ENCODE measurements at regions not wholly inside any gene's neighbourhood (a gene's known extent, or its start where the extent isn't known, plus 50 kb on each side); places are given as distances from the start of the nearest gene placed in this dataset.
"Not testable (repeated sequence)": the region's sequence is repeated elsewhere in the genome, so short reads cannot be mapped to it uniquely, and the experiment has no call there.

DNA sequence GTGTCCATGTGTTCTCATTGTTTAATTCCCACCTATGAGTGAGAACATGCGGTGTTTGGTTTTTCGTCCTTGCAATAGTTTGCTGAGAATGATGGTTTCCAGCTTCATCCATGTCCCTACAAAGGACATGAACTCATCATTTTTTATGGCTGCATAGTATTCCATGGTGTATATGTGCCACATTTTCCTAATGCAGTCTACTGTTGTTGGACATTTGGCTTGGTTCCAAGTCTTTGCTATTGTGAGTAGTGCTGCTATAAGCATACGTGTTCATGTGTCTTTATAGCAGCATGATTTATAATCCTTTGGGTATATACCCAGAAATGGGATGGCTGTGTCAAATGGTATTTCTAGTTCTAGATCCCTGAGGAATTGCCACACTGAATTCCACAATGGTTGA is 144.1 kb upstream of the CCZ1B start:
- not testable (repeated sequence) for H3K4me3 ChIP-seq (ENCODE audit: low read length); H3K27me3 ChIP-seq (ENCODE audit: control insufficient read depth, insufficient read depth, low read length); H3K4me1 ChIP-seq (ENCODE audit: control insufficient read depth, low read depth, low read length); H3K9me3 ChIP-seq (ENCODE audit: control insufficient read depth, low read depth, low read length); H3K36me3 ChIP-seq (ENCODE audit: control insufficient read depth, low read depth, low read length); H3K27ac ChIP-seq (ENCODE audit: low read length); H3K9ac ChIP-seq (ENCODE audit: low read length)

GRCh38 chr7:6974876-6975275 is 148.8 kb upstream of the CCZ1B start:
- not testable (repeated sequence) for H3K4me1 ChIP-seq (ENCODE audit: control insufficient read depth, low read depth, low read length)

GRCh38 chr7:6975346-6975745 is 149.3 kb upstream of the CCZ1B start:
- H3K4me1 ChIP-seq (ENCODE audit: control insufficient read depth, low read depth, low read length); H3K9ac ChIP-seq (ENCODE audit: low read length); H3K9me3 ChIP-seq (ENCODE audit: control insufficient read depth, low read depth, low read length); H3K27me3 ChIP-seq (ENCODE audit: control insufficient read depth, insufficient read depth, low read length); H3K27ac ChIP-seq (ENCODE audit: low read length); H3K36me3 ChIP-seq (ENCODE audit: control insufficient read depth, low read depth, low read length); H3K4me3 ChIP-seq (ENCODE audit: low read length): not testable (repeated sequence)

More at GRCh38 chr7:6974876-6975275, 148.8 kb upstream of the CCZ1B start:
- not testable (repeated sequence) for H3K4me3 ChIP-seq (ENCODE audit: low read length); H3K27me3 ChIP-seq (ENCODE audit: control insufficient read depth, insufficient read depth, low read length); H3K9me3 ChIP-seq (ENCODE audit: control insufficient read depth, low read depth, low read length); H3K9ac ChIP-seq (ENCODE audit: low read length); H3K36me3 ChIP-seq (ENCODE audit: control insufficient read depth, low read depth, low read length); H3K27ac ChIP-seq (ENCODE audit: low read length)

- not testable (repeated sequence) for H3K27ac ChIP-seq (ENCODE audit: low read length); H3K36me3 ChIP-seq (ENCODE audit: control insufficient read depth, low read depth, low read length); H3K9ac ChIP-seq (ENCODE audit: low read length); H3K27me3 ChIP-seq (ENCODE audit: control insufficient read depth, insufficient read depth, low read length); H3K9me3 ChIP-seq (ENCODE audit: control insufficient read depth, low read depth, low read length); H3K4me1 ChIP-seq (ENCODE audit: control insufficient read depth, low read depth, low read length); H3K4me3 ChIP-seq (ENCODE audit: low read length)
Measured at GRCh38 chr7:6977368-6977767, 151.3 kb upstream of the CCZ1B start.

DNA sequence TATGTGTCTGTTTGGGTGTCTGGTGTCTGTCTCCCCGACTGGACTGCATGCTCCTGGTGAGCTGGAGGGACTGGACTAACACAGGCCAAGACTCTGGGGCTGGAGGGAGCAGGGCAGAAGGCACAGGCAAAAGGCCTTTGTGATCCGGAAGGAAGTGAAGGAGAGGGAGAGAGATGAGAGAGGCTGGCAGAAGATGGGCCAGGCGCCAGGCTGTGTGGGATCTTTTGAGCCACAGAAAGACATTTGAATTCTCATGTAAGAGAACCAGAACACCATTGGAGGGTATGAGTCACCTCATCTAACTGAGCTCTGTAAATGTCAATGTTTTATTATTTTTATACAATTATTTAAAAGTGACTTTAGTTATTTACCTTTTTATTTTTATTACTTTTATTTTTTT is 152.3 kb upstream of the CCZ1B start:
- H3K9me3 ChIP-seq (ENCODE audit: control insufficient read depth, low read depth, low read length); H3K4me3 ChIP-seq (ENCODE audit: low read length); H3K9ac ChIP-seq (ENCODE audit: low read length); H3K4me1 ChIP-seq (ENCODE audit: control insufficient read depth, low read depth, low read length); H3K36me3 ChIP-seq (ENCODE audit: control insufficient read depth, low read depth, low read length); H3K27ac ChIP-seq (ENCODE audit: low read length); H3K27me3 ChIP-seq (ENCODE audit: control insufficient read depth, insufficient read depth, low read length): not testable (repeated sequence)

- H3K4me1 ChIP-seq (ENCODE audit: control insufficient read depth, low read depth, low read length); H3K9me3 ChIP-seq (ENCODE audit: control insufficient read depth, low read depth, low read length); H3K27me3 ChIP-seq (ENCODE audit: control insufficient read depth, insufficient read depth, low read length); H3K27ac ChIP-seq (ENCODE audit: low read length); H3K4me3 ChIP-seq (ENCODE audit: low read length); H3K9ac ChIP-seq (ENCODE audit: low read length); H3K36me3 ChIP-seq (ENCODE audit: control insufficient read depth, low read depth, low read length): not testable (repeated sequence)
Measured at GRCh38 chr7:6979456-6979855, 153.4 kb upstream of the CCZ1B start.

DNA sequence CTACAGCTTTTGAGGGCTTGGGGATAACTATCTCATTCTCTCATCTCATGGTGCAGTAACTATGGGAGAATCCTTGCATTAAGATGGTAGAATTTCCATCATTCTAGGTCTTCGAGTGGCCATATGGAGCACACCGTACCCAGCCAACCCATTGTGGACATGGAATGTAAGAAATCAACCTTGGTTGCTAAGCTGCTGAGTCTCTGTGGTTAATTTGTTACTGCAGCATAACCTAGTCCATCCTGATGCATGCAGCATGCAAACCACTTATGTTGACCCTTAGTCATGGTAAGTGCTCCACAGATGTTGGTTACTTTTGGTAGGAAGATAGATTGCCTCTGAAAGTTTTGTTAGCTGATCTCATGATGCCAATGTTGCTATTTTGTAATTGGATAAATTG is 156.3 kb upstream of the CCZ1B start:
- not testable (repeated sequence) for H3K4me1 ChIP-seq (ENCODE audit: control insufficient read depth, low read depth, low read length); H3K4me3 ChIP-seq (ENCODE audit: low read length); H3K27me3 ChIP-seq (ENCODE audit: control insufficient read depth, insufficient read depth, low read length); H3K36me3 ChIP-seq (ENCODE audit: control insufficient read depth, low read depth, low read length); H3K9me3 ChIP-seq (ENCODE audit: control insufficient read depth, low read depth, low read length); H3K9ac ChIP-seq (ENCODE audit: low read length); H3K27ac ChIP-seq (ENCODE audit: low read length)

GRCh38 chr7:6986892-6987291 is 160.8 kb upstream of the CCZ1B start:
- H3K9me3 ChIP-seq (ENCODE audit: control insufficient read depth, low read depth, low read length); H3K9ac ChIP-seq (ENCODE audit: low read length); H3K4me3 ChIP-seq (ENCODE audit: low read length); H3K36me3 ChIP-seq (ENCODE audit: control insufficient read depth, low read depth, low read length); H3K4me1 ChIP-seq (ENCODE audit: control insufficient read depth, low read depth, low read length); H3K27me3 ChIP-seq (ENCODE audit: control insufficient read depth, insufficient read depth, low read length); H3K27ac ChIP-seq (ENCODE audit: low read length): not testable (repeated sequence)

DNA sequence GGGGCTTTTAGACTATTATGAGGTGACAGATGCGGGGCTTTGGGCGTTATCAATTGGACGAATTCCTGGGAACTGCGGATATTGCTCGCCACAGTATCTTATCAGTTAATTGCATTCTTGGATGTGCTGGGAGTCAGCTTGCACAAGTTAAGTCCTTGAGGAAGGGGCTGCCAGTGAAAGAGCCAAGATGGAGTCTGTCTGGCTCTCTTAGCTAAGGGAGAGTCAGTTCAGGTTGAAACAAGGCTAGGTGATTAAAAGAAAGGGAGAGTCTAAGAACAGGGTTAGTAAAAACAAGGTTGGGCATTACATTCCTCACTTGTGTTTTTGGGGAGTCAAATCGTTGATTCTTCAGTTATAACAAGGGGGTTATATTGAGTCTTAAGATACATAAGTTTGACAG is 162.5 kb upstream of the CCZ1B start:
- H3K9me3 ChIP-seq (ENCODE audit: control insufficient read depth, low read depth, low read length); H3K36me3 ChIP-seq (ENCODE audit: control insufficient read depth, low read depth, low read length); H3K4me1 ChIP-seq (ENCODE audit: control insufficient read depth, low read depth, low read length); H3K27me3 ChIP-seq (ENCODE audit: control insufficient read depth, insufficient read depth, low read length); H3K27ac ChIP-seq (ENCODE audit: low read length); H3K4me3 ChIP-seq (ENCODE audit: low read length); H3K9ac ChIP-seq (ENCODE audit: low read length): not testable (repeated sequence)

DNA sequence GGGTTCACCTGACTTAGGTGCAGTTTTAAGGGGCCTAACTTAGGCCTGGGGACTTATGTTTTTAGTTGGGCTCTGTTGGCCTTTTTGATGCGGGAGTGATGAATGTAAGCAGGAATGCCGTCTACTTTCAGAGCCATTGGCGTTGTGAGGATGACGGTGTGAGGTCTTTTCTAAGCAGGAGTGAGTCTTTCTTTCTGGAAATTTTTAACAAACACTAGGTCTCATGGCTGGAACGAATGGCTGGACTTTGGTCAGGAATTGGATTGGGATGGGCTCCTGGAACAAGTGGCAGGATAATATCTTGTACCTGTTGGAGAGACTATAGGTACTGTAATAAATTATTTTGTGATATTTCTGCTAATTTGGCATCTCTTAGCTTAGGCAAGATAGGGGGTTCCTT is 163.9 kb upstream of the CCZ1B start:
- not testable (repeated sequence) for H3K4me3 ChIP-seq (ENCODE audit: low read length); H3K9ac ChIP-seq (ENCODE audit: low read length); H3K4me1 ChIP-seq (ENCODE audit: control insufficient read depth, low read depth, low read length); H3K9me3 ChIP-seq (ENCODE audit: control insufficient read depth, low read depth, low read length); H3K27me3 ChIP-seq (ENCODE audit: control insufficient read depth, insufficient read depth, low read length); H3K27ac ChIP-seq (ENCODE audit: low read length); H3K36me3 ChIP-seq (ENCODE audit: control insufficient read depth, low read depth, low read length)

GRCh38 chr7:6990426-6991152 is 164.5 kb upstream of the CCZ1B start:
- H3K27ac ChIP-seq (ENCODE audit: low read length); H3K9ac ChIP-seq (ENCODE audit: low read length); H3K4me3 ChIP-seq (ENCODE audit: low read length); H3K4me1 ChIP-seq (ENCODE audit: control insufficient read depth, low read depth, low read length); H3K9me3 ChIP-seq (ENCODE audit: control insufficient read depth, low read depth, low read length); H3K27me3 ChIP-seq (ENCODE audit: control insufficient read depth, insufficient read depth, low read length); H3K36me3 ChIP-seq (ENCODE audit: control insufficient read depth, low read depth, low read length): not testable (repeated sequence)

DNA sequence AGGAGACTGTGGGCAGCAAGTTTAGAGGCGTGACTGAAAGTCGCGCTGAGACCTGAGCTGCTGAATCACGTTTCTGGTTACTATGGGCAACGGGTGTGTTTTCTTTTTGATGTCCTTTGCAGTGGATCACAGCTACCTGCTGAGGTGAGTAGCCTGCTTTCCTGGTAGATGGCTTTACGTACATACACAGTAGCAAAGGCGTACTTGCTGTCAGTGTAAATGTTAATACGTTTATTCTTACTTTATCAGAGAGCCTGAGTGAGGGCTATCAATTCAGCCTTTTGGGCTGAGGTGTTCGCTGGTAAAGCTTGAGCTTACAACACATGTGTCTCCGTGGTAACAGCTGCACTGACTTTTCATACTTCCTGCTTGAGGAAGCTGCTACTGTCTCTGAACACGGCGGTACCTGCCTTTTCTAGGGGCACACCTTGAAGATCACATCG is 165.1 kb upstream of the CCZ1B start:
- not testable (repeated sequence) for H3K36me3 ChIP-seq (ENCODE audit: control insufficient read depth, low read depth, low read length); H3K9me3 ChIP-seq (ENCODE audit: control insufficient read depth, low read depth, low read length); H3K27me3 ChIP-seq (ENCODE audit: control insufficient read depth, insufficient read depth, low read length); H3K27ac ChIP-seq (ENCODE audit: low read length); H3K4me3 ChIP-seq (ENCODE audit: low read length); H3K4me1 ChIP-seq (ENCODE audit: control insufficient read depth, low read depth, low read length)
- H3K9ac ChIP-seq (ENCODE audit: low read length), result peak overlapping the region; percentile 45

All from iPS-18a (cell line).